ENCODE measurements at regions not wholly inside any gene's neighbourhood (a gene's known extent, or its start where the extent isn't known, plus 50 kb on each side); places are given as distances from the start of the nearest gene placed in this dataset.

- TF ChIP-seq, protein P1, sequence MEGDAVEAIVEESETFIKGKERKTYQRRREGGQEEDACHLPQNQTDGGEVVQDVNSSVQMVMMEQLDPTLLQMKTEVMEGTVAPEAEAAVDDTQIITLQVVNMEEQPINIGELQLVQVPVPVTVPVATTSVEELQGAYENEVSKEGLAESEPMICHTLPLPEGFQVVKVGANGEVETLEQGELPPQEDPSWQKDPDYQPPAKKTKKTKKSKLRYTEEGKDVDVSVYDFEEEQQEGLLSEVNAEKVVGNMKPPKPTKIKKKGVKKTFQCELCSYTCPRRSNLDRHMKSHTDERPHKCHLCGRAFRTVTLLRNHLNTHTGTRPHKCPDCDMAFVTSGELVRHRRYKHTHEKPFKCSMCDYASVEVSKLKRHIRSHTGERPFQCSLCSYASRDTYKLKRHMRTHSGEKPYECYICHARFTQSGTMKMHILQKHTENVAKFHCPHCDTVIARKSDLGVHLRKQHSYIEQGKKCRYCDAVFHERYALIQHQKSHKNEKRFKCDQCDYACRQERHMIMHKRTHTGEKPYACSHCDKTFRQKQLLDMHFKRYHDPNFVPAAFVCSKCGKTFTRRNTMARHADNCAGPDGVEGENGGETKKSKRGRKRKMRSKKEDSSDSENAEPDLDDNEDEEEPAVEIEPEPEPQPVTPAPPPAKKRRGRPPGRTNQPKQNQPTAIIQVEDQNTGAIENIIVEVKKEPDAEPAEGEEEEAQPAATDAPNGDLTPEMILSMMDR (IDR thresholded peaks at IDR 0.05): no peak
- no peak for TF ChIP-seq POLR2A (IDR thresholded peaks at IDR 0.05)
These were observed 1179.7 kb upstream of the ADGRL3 start for GRCh38 chr4:60020389-60020788.
